A549 (cell line): ENCODE measurements at regions not wholly inside any gene's neighbourhood (a gene's known extent, or its start where the extent isn't known, plus 50 kb on each side); places are given as distances from the start of the nearest gene placed in this dataset.

Source experiments
- RFX5 ChIP-seq: fragments of 450-650 bp; IDR thresholded peaks from 2 replicates; pipeline ENCODE4 v1.7.1; 2014; ENCODE audit warnings: antibody characterized with exemption, mild to moderate bottlenecking, moderate library complexity
- TF ChIP-seq, protein P1 (sequence below): fragments of >200 bp; sonication (Bioruptor Twin); formaldehyde crosslinking; IDR thresholded peaks from 3 replicates; pipeline ENCODE4 v1.5.1; 2016

DNA sequence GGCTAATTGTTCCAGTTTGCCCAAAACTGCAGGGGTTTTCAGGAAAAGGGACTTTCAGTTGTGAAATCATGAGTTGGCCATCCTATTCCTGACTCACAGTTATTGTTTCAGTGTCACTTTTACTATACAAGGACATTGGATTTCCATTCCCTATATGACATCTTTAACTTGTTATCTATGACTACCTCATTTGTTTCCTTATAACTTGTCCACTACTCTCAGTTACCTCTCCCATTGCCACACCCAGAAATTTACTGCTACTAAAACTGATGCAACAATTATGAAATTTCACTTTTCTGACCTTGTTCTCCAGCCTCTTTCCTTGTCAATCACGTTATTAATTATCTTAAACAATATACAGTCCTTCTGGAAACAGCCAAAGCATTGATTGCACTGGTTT is 116.5 kb upstream of the ZNF804A start:
- TF ChIP-seq RFX5: no peak
- TF ChIP-seq, protein P1, sequence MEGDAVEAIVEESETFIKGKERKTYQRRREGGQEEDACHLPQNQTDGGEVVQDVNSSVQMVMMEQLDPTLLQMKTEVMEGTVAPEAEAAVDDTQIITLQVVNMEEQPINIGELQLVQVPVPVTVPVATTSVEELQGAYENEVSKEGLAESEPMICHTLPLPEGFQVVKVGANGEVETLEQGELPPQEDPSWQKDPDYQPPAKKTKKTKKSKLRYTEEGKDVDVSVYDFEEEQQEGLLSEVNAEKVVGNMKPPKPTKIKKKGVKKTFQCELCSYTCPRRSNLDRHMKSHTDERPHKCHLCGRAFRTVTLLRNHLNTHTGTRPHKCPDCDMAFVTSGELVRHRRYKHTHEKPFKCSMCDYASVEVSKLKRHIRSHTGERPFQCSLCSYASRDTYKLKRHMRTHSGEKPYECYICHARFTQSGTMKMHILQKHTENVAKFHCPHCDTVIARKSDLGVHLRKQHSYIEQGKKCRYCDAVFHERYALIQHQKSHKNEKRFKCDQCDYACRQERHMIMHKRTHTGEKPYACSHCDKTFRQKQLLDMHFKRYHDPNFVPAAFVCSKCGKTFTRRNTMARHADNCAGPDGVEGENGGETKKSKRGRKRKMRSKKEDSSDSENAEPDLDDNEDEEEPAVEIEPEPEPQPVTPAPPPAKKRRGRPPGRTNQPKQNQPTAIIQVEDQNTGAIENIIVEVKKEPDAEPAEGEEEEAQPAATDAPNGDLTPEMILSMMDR: no peak
